GM19351 (cell line): ENCODE measurements at regions not wholly inside any gene's neighbourhood (a gene's known extent, or its start where the extent isn't known, plus 50 kb on each side); places are given as distances from the start of the nearest gene placed in this dataset.
"Not testable (repeated sequence)": the region's sequence is repeated elsewhere in the genome, so short reads cannot be mapped to it uniquely, and the experiment has no call there.

ENCODE experiments used
- ATAC-seq: cut with Tn5 transposase; IDR thresholded peaks from one replicate; pipeline ENCODE4 v1.9.1; 2021; ENCODE audit warnings: mild to moderate bottlenecking, moderate library complexity; ENCODE audit not compliant: unreplicated experiment

GRCh38 chr7:46139079-46139478, 218.0 kb upstream of the IGFBP3 start:
- peak; percentile 93 for ATAC-seq

GRCh38 chr7:46137725-46138124, 216.7 kb upstream of the IGFBP3 start:
- ATAC-seq = no peak

- ATAC-seq = no peak
Observed at GRCh38 chr7:46135557-46135956, 214.5 kb upstream of the IGFBP3 start.

- ATAC-seq = no peak
Observed at GRCh38 chr7:46134795-46135194, 213.7 kb upstream of the IGFBP3 start.

- no peak for ATAC-seq
Observed at GRCh38 chr7:46134385-46134784, 213.3 kb upstream of the IGFBP3 start.

GRCh38 chr7:46133751-46134150, 212.7 kb upstream of the IGFBP3 start:
- ATAC-seq = no peak

- no peak for ATAC-seq
Observed at GRCh38 chr7:46133072-46133471, 212.0 kb upstream of the IGFBP3 start.

- ATAC-seq = no peak
Observed at GRCh38 chr7:46131916-46132795, 211.1 kb upstream of the IGFBP3 start.

GRCh38 chr7:46129831-46130230, 208.8 kb upstream of the IGFBP3 start:
- ATAC-seq = no peak

GRCh38 chr7:46127814-46128213, 206.7 kb upstream of the IGFBP3 start:
- no peak for ATAC-seq

- no peak for ATAC-seq
Observed at GRCh38 chr7:46126675-46127300, 205.7 kb upstream of the IGFBP3 start.

GRCh38 chr7:46123756-46124343, 202.8 kb upstream of the IGFBP3 start:
- no peak for ATAC-seq

- no peak for ATAC-seq
Observed at GRCh38 chr7:46115410-46115809, 194.3 kb upstream of the IGFBP3 start.

GRCh38 chr7:46109437-46109836, 188.4 kb upstream of the IGFBP3 start:
- no peak for ATAC-seq

- no peak for ATAC-seq
Observed at GRCh38 chr7:46108272-46108671, 187.2 kb upstream of the IGFBP3 start.

GRCh38 chr7:46107610-46108217, 186.6 kb upstream of the IGFBP3 start:
- ATAC-seq = no peak

- no peak for ATAC-seq
Observed at GRCh38 chr7:46100521-46100920, 179.4 kb upstream of the IGFBP3 start.

- ATAC-seq = no peak
Observed at GRCh38 chr7:46099076-46099475, 178.0 kb upstream of the IGFBP3 start.

- ATAC-seq = no peak
Observed at GRCh38 chr7:46091071-46091470, 170.0 kb upstream of the IGFBP3 start.

GRCh38 chr7:46089281-46089680, 168.2 kb upstream of the IGFBP3 start:
- no peak for ATAC-seq

GRCh38 chr7:46088486-46088885, 167.4 kb upstream of the IGFBP3 start:
- not testable (repeated sequence) for ATAC-seq
